ENCODE measurements at regions not wholly inside any gene's neighbourhood (a gene's known extent, or its start where the extent isn't known, plus 50 kb on each side); places are given as distances from the start of the nearest gene placed in this dataset.
A peak's percentile ranks its signal among the peaks of the same experiment; 100 is the strongest.

DNA sequence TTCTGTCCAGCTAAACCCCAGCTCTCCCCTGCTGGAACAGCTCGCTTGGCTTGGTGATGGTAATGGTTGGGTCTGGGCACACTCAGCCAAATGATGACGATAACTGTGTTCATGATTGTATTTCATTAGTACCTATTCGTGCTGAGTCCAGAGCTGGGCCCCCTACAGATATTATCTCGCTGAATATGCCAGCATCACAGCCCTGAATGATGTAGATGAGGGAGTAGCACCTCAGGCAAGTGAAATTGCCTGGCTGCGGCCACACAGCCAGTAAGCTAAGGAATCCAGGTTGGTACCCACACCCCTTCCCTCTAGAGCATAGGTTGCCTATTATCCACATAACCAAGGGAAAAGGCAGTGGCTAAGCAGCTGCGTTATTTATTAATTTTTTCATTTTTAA, 163.5 kb downstream of the KTN1 start:
- no peak overlapping the region for H2AK5ac ChIP-seq (ENCODE audit: low read depth, low read length)
- WGBS, 2 donors (ENCODE audit: extremely low coverage in 2 of 2, insufficient read length in 2 of 2, insufficient replicate concordance in 1 of 2) = no CpG with 5 or more reads among the region's 6 CpGs
- no peaks in the 10 kb centered on the region for H3K9me3 ChIP-seq (replicated peaks in 1 of 2; ENCODE audit: control insufficient read depth in 2 of 2, insufficient read depth in 1 of 2, low read depth in 1 of 2, low read length in 2 of 2)
- no peak overlapping the region for H2AFZ ChIP-seq (ENCODE audit: low read length)
- no peak overlapping the region for H3K4ac ChIP-seq (ENCODE audit: low read length)
- no peak overlapping the region for H3K4me2 ChIP-seq (ENCODE audit: insufficient read depth, low read length, poor library complexity, severe bottlenecking)
- no peak overlapping the region for H2BK120ac ChIP-seq (ENCODE audit: low read depth, low read length)
- H3K9ac ChIP-seq (ENCODE audit: low read depth, low read length, poor library complexity) = no peak overlapping the region
- no peak for DNase-seq (ENCODE audit: low spot score)
- no peak overlapping the region for H4K91ac ChIP-seq (ENCODE audit: low read depth, low read length, poor library complexity)
- H3K27me3 ChIP-seq (ENCODE audit: control insufficient read depth in 3 of 3, insufficient read depth in 3 of 3, low read depth in 1 of 3, low read length in 3 of 3) = no peaks in the 10 kb centered on the region
- H3K18ac ChIP-seq (ENCODE audit: low read length) = no peak overlapping the region
- H2BK15ac ChIP-seq (ENCODE audit: low read length) = no peak overlapping the region
- no peaks in the 10 kb centered on the region for H3K36me3 ChIP-seq (replicated peaks in 1 of 2; ENCODE audit: control insufficient read depth in 2 of 2, insufficient read depth in 2 of 2, low read length in 2 of 2)
- H2BK12ac ChIP-seq (ENCODE audit: low read length) = no peak overlapping the region
- H4K8ac ChIP-seq (ENCODE audit: low read depth, low read length) = no peak overlapping the region
- no peak overlapping the region for H2BK5ac ChIP-seq (ENCODE audit: low read length)
- no peak overlapping the region for H3K27ac ChIP-seq (replicated peaks; ENCODE audit: low read length)
- H3K4me3 ChIP-seq (ENCODE audit: low read length in 2 of 2) = no peak overlapping the region
- no peak overlapping the region for H3K14ac ChIP-seq (ENCODE audit: low read length)
- peaks cover 14 to 17% of the 10 kb centered on the region in 2 donors for H3K4me1 ChIP-seq (ENCODE audit: control insufficient read depth in 2 of 2, insufficient read depth in 1 of 2, low read depth in 1 of 2, low read length in 2 of 2)
- H3K79me1 ChIP-seq (ENCODE audit: low read depth, low read length) = no peaks in the 10 kb centered on the region
- no peak overlapping the region for H3K23ac ChIP-seq (ENCODE audit: low read depth, low read length, poor library complexity)

DNA sequence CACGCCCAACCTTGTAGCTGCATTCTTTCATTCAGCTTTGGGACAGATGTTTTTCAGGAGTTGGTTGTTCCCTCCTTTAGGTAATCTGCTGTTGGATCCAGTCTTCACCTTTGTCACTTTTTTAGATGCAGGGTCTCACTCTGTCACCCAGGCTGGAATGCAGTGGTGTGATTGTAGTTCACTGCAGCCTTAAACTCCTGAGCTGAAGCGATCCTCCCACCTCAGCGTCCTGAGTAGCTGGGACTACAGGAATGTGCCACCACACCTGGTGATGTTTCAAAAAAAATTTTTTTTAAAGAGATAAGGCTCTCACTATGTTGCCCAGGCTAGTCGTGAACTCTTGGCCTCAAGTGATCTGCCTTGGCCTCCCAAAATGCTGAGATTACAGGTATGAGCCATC, 164.3 kb downstream of the KTN1 start:
- Histone ChIP-seq H3K4ac (ENCODE audit: low read length) (no peak overlapping the region), H3K9me3 (replicated peaks in 1 of 2; ENCODE audit: control insufficient read depth in 2 of 2, insufficient read depth in 1 of 2, low read depth in 1 of 2, low read length in 2 of 2) (no peaks in the 10 kb centered on the region), H3K36me3 (replicated peaks in 1 of 2; ENCODE audit: control insufficient read depth in 2 of 2, insufficient read depth in 2 of 2, low read length in 2 of 2) (no peaks in the 10 kb centered on the region), H3K79me1 (ENCODE audit: low read depth, low read length) (no peaks in the 10 kb centered on the region), H2BK15ac (ENCODE audit: low read length) (no peak overlapping the region), H2BK12ac (ENCODE audit: low read length) (no peak overlapping the region), H4K8ac (ENCODE audit: low read depth, low read length) (no peak overlapping the region), H3K23ac (ENCODE audit: low read depth, low read length, poor library complexity) (no peak overlapping the region), H3K9ac (ENCODE audit: low read depth, low read length, poor library complexity) (no peak overlapping the region), H3K4me3 (ENCODE audit: low read length in 2 of 2) (no peak overlapping the region), H3K4me2 (ENCODE audit: insufficient read depth, low read length, poor library complexity, severe bottlenecking) (no peak overlapping the region), H4K91ac (ENCODE audit: low read depth, low read length, poor library complexity) (no peak overlapping the region), H3K27me3 (ENCODE audit: control insufficient read depth in 3 of 3, insufficient read depth in 3 of 3, low read depth in 1 of 3, low read length in 3 of 3) (no peaks in the 10 kb centered on the region), H2AK5ac (ENCODE audit: low read depth, low read length) (no peak overlapping the region), H3K18ac (ENCODE audit: low read length) (no peak overlapping the region), H3K14ac (ENCODE audit: low read length) (no peak overlapping the region), H3K4me1 (ENCODE audit: control insufficient read depth in 2 of 2, insufficient read depth in 1 of 2, low read depth in 1 of 2, low read length in 2 of 2) (peaks cover 17 to 19% of the 10 kb centered on the region in 2 donors), H2BK120ac (ENCODE audit: low read depth, low read length) (no peak overlapping the region), H3K27ac (replicated peaks; ENCODE audit: low read length) (no peak overlapping the region), H2AFZ (ENCODE audit: low read length) (no peak overlapping the region), H2BK5ac (ENCODE audit: low read length) (no peak overlapping the region)
- no CpG with 5 or more reads among the region's 4 CpGs for WGBS, 2 donors (ENCODE audit: extremely low coverage in 2 of 2, insufficient read length in 2 of 2, insufficient replicate concordance in 1 of 2)
- no peak for DNase-seq (ENCODE audit: low spot score)

DNA sequence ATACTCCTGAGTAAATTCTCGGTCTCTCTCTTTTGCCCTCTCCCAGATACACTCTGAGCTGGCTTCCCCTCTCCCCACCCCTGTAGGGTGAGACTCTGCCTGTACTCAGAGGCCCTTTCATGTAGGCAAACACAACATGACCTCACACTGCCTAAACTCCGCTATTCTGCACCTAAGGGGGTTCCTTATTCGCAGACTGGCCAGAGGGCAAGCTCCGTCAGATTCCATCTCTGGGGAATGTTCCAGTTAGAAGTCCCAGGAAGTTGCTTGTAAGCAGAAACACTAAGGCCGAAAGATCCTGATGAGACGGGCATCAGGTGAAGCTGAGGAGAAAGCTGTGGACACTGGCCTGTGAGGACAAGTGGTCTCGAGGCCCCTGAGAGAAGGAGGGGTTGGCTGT, 165.9 kb downstream of the KTN1 start:
- Histone ChIP-seq H2AK5ac (ENCODE audit: low read depth, low read length) (no peak overlapping the region), H4K91ac (ENCODE audit: low read depth, low read length, poor library complexity) (no peak overlapping the region), H3K27ac (replicated peaks; ENCODE audit: low read length) (no peak overlapping the region), H3K4me2 (ENCODE audit: insufficient read depth, low read length, poor library complexity, severe bottlenecking) (no peak overlapping the region), H3K9me3 (replicated peaks in 1 of 2; ENCODE audit: control insufficient read depth in 2 of 2, insufficient read depth in 1 of 2, low read depth in 1 of 2, low read length in 2 of 2) (no peaks in the 10 kb centered on the region), H3K14ac (ENCODE audit: low read length) (no peak overlapping the region), H3K27me3 (ENCODE audit: control insufficient read depth in 3 of 3, insufficient read depth in 3 of 3, low read depth in 1 of 3, low read length in 3 of 3) (no peaks in the 10 kb centered on the region), H3K4me3 (ENCODE audit: low read length in 2 of 2) (no peak overlapping the region), H4K8ac (ENCODE audit: low read depth, low read length) (no peak overlapping the region), H3K36me3 (replicated peaks in 1 of 2; ENCODE audit: control insufficient read depth in 2 of 2, insufficient read depth in 2 of 2, low read length in 2 of 2) (no peaks in the 10 kb centered on the region), H3K23ac (ENCODE audit: low read depth, low read length, poor library complexity) (no peak overlapping the region), H2BK5ac (ENCODE audit: low read length) (no peak overlapping the region), H2BK12ac (ENCODE audit: low read length) (peak overlapping the region; percentile 68), H3K18ac (ENCODE audit: low read length) (peak overlapping the region; percentile 79), H3K4ac (ENCODE audit: low read length) (no peak overlapping the region), H3K9ac (ENCODE audit: low read depth, low read length, poor library complexity) (no peak overlapping the region), H2BK15ac (ENCODE audit: low read length) (no peak overlapping the region), H2BK120ac (ENCODE audit: low read depth, low read length) (no peak overlapping the region), H3K79me1 (ENCODE audit: low read depth, low read length) (no peaks in the 10 kb centered on the region), H2AFZ (ENCODE audit: low read length) (no peak overlapping the region), H3K4me1 (ENCODE audit: control insufficient read depth in 2 of 2, insufficient read depth in 1 of 2, low read depth in 1 of 2, low read length in 2 of 2) (peaks cover 7 to 16% of the 10 kb centered on the region in 2 donors)
- no CpG with 5 or more reads among the region's 7 CpGs for WGBS, 2 donors (ENCODE audit: extremely low coverage in 2 of 2, insufficient read length in 2 of 2, insufficient replicate concordance in 1 of 2)
- DNase-seq (ENCODE audit: low spot score) = no peak

DNA sequence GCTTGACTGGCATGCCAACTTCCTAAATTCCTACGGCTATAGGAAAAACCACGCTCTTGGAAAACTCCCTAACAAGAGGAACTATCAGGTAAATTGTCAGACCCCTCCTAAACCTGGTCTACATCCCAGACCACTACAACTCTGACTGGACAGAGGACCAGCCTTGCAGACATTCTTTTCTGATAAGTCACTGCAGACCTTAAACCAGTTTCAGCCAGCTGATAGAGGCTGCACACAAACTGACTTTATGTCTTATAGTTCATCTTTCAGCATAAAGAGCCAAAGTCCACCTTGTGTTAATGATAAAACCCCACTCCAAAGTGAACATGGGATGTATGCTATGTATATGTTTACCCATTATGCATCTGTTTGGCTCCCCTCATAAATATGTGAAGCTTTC, 166.6 kb downstream of the KTN1 start:
- Histone ChIP-seq H3K4me3 (ENCODE audit: low read length in 2 of 2) (no peak overlapping the region), H3K4me2 (ENCODE audit: insufficient read depth, low read length, poor library complexity, severe bottlenecking) (no peak overlapping the region), H3K36me3 (replicated peaks in 1 of 2; ENCODE audit: control insufficient read depth in 2 of 2, insufficient read depth in 2 of 2, low read length in 2 of 2) (no peaks in the 10 kb centered on the region), H2BK15ac (ENCODE audit: low read length) (no peak overlapping the region), H3K9ac (ENCODE audit: low read depth, low read length, poor library complexity) (no peak overlapping the region), H3K14ac (ENCODE audit: low read length) (no peak overlapping the region), H3K23ac (ENCODE audit: low read depth, low read length, poor library complexity) (no peak overlapping the region), H2AK5ac (ENCODE audit: low read depth, low read length) (no peak overlapping the region), H3K9me3 (replicated peaks in 1 of 2; ENCODE audit: control insufficient read depth in 2 of 2, insufficient read depth in 1 of 2, low read depth in 1 of 2, low read length in 2 of 2) (no peaks in the 10 kb centered on the region), H2AFZ (ENCODE audit: low read length) (peak overlapping the region; percentile 51), H3K27ac (replicated peaks; ENCODE audit: low read length) (no peak overlapping the region), H4K91ac (ENCODE audit: low read depth, low read length, poor library complexity) (no peak overlapping the region), H3K27me3 (ENCODE audit: control insufficient read depth in 3 of 3, insufficient read depth in 3 of 3, low read depth in 1 of 3, low read length in 3 of 3) (no peaks in the 10 kb centered on the region), H3K4ac (ENCODE audit: low read length) (no peak overlapping the region), H2BK120ac (ENCODE audit: low read depth, low read length) (no peak overlapping the region), H2BK12ac (ENCODE audit: low read length) (no peak overlapping the region), H4K8ac (ENCODE audit: low read depth, low read length) (no peak overlapping the region), H3K18ac (ENCODE audit: low read length) (no peak overlapping the region), H2BK5ac (ENCODE audit: low read length) (no peak overlapping the region), H3K79me1 (ENCODE audit: low read depth, low read length) (no peaks in the 10 kb centered on the region), H3K4me1 (ENCODE audit: control insufficient read depth in 2 of 2, insufficient read depth in 1 of 2, low read depth in 1 of 2, low read length in 2 of 2) (peaks cover 2 to 14% of the 10 kb centered on the region in 2 donors)
- no peak for DNase-seq (ENCODE audit: low spot score)
- no CpG with 5 or more reads among the region's 2 CpGs for WGBS, 2 donors (ENCODE audit: extremely low coverage in 2 of 2, insufficient read length in 2 of 2, insufficient replicate concordance in 1 of 2)
